ENCODE measurements at regions not wholly inside any gene's neighbourhood (a gene's known extent, or its start where the extent isn't known, plus 50 kb on each side); places are given as distances from the start of the nearest gene placed in this dataset.

DNA sequence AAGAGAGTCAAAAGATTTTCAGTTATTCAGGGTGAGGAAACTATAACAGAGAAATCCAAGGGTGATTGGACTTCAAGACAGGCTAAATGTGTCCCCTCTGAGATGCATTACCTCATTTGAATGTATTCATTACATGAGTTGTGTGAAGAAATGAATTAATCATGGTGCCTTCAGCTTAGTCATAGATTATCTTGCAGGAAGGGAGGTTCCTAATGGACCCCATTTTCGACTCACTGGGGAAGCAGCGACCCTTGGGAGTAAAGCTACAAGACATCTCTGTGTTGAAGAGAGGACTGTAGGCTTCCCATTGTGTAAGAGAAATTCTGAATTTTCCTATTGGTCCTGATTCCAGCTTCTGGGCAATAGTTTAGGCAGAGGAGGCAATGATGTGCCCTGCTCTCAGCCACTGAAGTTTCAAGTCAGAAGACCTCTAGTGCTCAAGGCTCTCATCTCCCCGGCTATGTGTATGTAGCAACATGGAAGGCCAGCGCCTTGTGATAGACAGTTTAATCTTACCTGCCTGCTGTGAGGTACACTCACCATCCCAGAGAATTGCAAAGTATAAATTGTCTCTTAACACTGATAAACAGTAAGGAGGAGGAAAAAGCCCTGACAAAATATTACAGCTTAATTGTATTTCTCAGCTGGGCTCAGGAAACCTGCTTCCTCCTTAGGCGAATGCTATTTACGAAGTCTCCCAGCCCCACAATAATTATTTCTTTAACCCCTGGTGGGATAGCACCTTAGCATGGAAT is 133.8 kb downstream of the PDCD6IP start:
- TF ChIP-seq, protein P1, sequence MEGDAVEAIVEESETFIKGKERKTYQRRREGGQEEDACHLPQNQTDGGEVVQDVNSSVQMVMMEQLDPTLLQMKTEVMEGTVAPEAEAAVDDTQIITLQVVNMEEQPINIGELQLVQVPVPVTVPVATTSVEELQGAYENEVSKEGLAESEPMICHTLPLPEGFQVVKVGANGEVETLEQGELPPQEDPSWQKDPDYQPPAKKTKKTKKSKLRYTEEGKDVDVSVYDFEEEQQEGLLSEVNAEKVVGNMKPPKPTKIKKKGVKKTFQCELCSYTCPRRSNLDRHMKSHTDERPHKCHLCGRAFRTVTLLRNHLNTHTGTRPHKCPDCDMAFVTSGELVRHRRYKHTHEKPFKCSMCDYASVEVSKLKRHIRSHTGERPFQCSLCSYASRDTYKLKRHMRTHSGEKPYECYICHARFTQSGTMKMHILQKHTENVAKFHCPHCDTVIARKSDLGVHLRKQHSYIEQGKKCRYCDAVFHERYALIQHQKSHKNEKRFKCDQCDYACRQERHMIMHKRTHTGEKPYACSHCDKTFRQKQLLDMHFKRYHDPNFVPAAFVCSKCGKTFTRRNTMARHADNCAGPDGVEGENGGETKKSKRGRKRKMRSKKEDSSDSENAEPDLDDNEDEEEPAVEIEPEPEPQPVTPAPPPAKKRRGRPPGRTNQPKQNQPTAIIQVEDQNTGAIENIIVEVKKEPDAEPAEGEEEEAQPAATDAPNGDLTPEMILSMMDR (conservative IDR thresholded peaks at IDR 0.05; ENCODE audit: low read depth, low read length): no peak
- no peak overlapping the region for H3K4me3 ChIP-seq (ENCODE audit: low read length)
- no peak for DNase-seq (ENCODE audit: low read depth)

DNA sequence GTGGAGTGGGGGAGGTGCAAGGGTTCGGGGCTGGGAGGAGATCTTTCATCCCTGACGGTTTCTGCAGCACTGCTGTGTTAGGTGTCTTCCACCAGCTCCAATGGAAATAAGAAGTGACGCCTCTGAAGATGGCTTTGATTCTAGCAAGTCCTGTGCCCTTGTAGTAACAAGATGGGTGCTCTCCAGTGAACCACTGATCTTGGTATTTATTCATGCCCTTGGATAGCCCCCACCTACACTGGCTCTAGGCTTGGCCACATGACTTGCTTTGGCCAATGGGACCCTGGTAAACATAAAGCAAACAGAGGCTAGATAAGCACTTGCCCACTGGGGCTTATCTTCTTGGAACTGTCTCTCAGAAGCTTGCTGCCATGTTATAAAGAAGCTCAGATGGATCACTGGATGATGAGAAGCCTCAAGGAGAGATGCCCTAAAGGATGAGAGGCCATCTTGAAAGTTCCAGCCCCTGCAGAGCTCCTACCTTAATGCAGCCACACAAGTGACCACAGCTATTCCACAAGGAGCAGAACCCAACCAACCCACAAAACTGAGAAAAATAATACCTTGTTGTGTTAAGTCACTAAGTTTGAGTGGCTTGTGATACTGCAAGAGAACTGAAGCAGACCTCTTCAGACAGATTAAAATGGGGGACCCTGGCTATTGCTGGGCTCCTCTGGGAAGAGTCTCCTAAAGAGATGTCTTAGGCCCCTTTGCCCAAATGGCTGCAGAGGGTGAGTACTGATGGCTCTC is 137.9 kb downstream of the PDCD6IP start:
- no peak overlapping the region for H3K4me3 ChIP-seq (ENCODE audit: low read length)
- TF ChIP-seq, protein P1 (conservative IDR thresholded peaks at IDR 0.05; ENCODE audit: low read depth, low read length): no peak
- no peak for DNase-seq (ENCODE audit: low read depth)

DNA sequence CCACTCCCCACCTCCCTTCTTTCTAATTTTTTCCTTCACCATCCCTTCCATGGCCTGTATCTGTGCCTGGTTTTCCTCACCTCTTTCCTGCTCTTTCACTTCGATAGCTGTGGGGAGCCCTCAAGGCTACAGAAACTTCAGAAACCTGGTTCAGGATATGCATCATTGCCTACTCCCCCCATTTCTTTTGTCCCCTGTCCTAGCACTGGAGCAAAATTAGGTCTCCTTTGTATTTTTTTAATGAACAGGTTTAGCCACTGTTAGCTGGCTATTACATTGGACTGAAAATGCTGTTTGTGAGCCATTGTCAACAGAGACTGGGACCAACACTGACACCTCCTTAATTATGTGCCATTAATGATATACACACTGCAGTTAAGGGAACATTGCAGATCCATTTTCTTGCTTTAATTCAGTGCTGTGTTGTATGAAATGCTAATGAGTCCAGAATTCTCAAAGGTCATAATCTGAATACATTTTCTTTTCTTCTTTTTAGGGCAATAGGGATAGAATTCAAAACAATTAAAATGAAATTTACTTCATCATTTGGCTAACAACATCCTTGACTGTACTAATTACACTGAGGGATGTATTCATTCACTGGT is 138.6 kb downstream of the PDCD6IP start:
- no peak for DNase-seq (ENCODE audit: low read depth)
- H3K4me3 ChIP-seq (ENCODE audit: low read length): no peak overlapping the region
- TF ChIP-seq, protein P1 (conservative IDR thresholded peaks at IDR 0.05; ENCODE audit: low read depth, low read length): no peak

DNA sequence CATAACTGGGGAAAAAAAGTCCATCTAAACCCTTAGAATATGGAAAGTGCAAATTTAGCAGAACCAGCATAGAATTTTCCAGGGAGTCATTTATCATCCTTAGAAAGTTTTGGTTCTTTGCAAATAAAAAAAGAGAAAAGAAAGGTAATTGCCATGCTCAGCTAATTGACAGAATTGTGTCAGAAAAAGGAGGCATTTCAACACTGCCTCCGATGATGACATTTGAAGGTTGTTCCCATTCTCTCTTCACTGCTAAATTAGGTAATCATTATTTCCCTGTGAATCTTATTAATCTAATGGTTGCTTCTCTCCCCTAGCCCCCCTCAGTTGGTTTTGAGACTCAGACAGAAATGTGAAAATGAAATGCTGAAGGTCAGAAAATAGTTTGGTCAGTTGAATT is 139.2 kb downstream of the PDCD6IP start:
- DNase-seq (ENCODE audit: low read depth): no peak
- no peak overlapping the region for H3K4me3 ChIP-seq (ENCODE audit: low read length)
- TF ChIP-seq, protein P1 (conservative IDR thresholded peaks at IDR 0.05; ENCODE audit: low read depth, low read length): no peak

DNA sequence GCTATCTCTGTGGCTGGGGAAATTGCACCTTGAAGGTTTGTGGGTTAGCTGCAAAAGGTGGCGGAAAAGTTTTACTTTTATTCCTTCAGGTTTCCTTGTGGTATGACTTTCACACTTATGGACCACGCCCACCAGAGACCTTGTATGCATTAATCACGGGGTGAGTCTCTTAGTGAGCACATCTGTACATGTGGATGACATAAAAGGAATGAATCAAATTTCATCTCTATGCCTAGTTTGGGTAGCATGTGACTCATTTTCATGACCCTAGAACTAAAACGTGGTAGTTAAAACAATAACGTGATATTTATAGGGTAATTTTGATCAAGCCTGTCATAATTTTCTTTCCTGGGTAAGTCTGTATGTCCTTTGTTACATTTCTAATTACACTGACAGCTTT is 141.7 kb downstream of the PDCD6IP start:
- DNase-seq (ENCODE audit: low read depth): no peak
- no peak overlapping the region for H3K4me3 ChIP-seq (ENCODE audit: low read length)
- TF ChIP-seq, protein P1 (conservative IDR thresholded peaks at IDR 0.05; ENCODE audit: low read depth, low read length): no peak

DNA sequence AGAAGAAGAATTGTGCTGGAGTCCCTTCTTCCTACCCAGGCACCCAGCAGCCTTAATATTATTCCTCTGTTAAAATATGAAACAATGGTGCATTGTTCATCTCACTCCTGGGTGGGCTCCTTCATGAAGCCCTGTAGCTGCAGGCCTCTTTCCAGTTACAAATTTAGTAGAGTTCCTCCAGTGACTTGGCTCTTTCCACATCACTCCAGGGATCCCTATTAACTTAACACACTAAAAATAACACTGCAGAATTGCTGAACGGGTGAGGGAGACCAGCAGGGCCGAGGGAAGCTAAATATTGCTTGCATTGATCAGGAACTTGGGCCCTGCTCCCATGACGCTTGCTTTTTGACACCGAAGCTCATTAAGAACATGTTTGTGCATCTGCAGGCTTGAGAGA is 142.3 kb downstream of the PDCD6IP start:
- no peak for DNase-seq (ENCODE audit: low read depth)
- no peak overlapping the region for H3K4me3 ChIP-seq (ENCODE audit: low read length)
- TF ChIP-seq, protein P1 (conservative IDR thresholded peaks at IDR 0.05; ENCODE audit: low read depth, low read length): no peak

Data from retinal pigment epithelial cell (primary cell).